Fibroblast of skin of right biceps (primary cell): ENCODE measurements at regions not wholly inside any gene's neighbourhood (a gene's known extent, or its start where the extent isn't known, plus 50 kb on each side); places are given as distances from the start of the nearest gene placed in this dataset.

Experiments
- DNase-seq: peaks from one replicate; pipeline ENCODE4 v3.0.0-alpha.2; 2013

- DNase-seq, result no peak
Observed at GRCh38 chr18:27750923-27751322, 426.0 kb downstream of the CDH2 start.

DNA sequence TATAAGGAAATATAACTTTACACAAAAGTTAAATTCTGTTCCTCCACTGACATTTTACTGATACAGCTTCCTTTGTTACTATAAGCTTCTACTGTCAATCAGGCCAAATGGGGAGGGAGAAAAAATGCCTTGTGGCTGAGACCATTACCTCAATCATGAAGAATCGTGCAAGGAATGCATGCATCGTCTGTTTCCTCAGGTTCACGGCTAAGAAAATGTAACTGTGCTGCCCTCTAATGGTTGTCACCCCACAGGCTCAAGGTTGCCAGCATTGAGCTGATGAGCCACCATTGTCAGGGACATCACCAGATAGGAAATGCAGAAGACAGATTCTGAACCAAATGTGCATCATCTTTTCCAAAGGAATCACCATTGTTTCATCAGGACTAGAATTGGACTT, 426.9 kb downstream of the CDH2 start:
- DNase-seq, result peak; percentile 83

GRCh38 chr18:27749194-27749593, 427.7 kb downstream of the CDH2 start:
- no peak for DNase-seq

DNA sequence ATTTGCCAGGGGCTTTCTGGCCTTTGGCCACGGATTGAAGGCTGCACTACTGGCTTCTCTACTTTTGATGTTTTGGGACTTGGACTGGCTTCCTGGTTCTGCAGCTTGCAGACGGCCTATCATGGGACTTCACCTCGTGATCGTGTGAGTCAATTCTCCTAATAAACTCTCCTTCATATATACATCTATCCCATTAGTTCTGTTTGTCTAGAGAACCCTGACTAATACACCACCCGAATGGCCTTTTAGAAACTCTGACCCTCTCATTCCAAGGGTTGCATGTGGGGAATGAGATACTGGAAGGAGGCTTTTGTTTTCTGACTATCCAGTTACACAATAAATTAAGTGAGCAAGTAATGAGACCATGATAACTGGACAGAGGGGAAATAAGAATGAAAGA, 430.7 kb downstream of the CDH2 start:
- no peak for DNase-seq

DNA sequence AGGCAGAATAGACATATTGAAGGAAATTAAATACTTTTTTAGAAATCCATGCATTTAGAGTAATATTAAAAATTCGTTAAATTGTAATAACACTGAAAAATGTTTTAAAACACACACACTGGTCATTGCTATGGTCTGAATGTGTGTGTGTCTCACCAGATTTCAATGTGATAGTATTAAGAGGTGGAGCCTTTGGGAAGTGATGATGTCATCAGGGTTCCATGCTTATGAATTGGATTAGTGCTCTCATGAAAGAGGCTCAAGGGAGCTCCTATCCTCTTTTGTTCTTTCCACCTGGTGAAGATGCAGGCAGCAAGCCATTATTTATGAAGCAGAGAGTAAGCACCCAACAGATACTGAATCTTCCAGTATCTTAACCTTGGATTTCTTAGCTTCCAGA, 441.8 kb downstream of the CDH2 start:
- no peak for DNase-seq

GRCh38 chr18:27731211-27731610, 445.7 kb downstream of the CDH2 start:
- DNase-seq, result no peak

- DNase-seq, result no peak
Observed at GRCh38 chr18:27728659-27729058, 448.3 kb downstream of the CDH2 start.

GRCh38 chr18:27724362-27724761, 452.6 kb downstream of the CDH2 start:
- DNase-seq, result no peak

- peak; percentile 61 for DNase-seq
Observed at GRCh38 chr18:27723168-27723567, 453.8 kb downstream of the CDH2 start.

DNA sequence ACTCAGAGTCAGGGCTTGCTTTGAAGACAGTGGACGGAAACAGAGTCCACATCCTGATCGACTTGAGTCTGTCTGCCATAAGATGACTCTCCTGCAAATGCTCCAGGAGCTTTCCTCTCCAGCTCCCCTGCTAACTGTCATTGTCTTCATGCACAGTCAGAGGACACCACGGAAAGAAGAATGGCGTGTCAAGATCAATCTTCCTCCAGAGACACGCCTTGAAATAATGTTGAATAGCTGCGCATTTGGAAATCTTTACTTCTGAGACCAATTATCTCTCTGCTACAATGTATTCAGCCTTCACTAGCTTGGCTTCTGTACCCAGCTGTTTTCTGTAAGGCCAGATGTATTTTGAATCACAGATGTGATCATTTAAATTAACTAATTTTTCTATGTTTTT, 457.2 kb downstream of the CDH2 start:
- DNase-seq, result no peak

DNA sequence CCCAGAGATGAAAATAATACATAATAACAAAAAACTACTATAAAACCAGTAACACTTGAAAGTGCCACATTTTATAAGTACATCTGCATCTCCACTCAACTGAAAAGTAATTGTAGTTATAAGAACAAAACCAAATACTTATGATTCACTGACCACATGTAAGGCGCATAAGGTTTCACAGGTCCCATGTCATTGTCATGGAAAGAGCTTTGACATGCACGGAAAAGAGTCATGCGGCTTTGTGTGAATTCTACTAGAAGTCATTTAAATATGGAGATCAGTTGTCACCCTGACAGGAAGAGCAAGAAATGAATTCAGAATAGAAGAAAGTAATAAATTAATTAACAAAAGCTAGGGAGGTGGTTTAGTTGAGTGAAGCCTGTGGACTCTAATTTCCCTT, 459.1 kb downstream of the CDH2 start:
- no peak for DNase-seq

- no peak for DNase-seq
Observed at GRCh38 chr18:27717250-27717649, 459.7 kb downstream of the CDH2 start.

GRCh38 chr18:27715751-27716150, 461.2 kb downstream of the CDH2 start:
- peak; percentile 74 for DNase-seq

DNA sequence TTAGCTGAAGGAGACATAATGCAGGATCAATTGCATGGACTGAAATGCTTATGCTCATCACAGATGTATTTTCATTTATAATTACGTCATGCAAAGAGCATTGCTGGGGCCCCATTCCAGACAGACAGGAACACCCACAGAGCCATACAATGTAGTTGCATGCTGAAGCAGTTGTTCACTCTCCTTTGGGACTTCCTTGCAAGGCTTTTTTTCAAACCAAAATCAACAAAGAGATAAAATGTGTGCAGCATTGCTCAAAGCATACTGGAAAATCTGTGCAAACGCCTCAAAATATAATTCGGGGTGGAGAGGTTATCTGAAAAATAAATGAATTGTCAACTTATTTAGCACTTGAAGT, 463.2 kb downstream of the CDH2 start:
- peak; percentile 97 for DNase-seq

DNA sequence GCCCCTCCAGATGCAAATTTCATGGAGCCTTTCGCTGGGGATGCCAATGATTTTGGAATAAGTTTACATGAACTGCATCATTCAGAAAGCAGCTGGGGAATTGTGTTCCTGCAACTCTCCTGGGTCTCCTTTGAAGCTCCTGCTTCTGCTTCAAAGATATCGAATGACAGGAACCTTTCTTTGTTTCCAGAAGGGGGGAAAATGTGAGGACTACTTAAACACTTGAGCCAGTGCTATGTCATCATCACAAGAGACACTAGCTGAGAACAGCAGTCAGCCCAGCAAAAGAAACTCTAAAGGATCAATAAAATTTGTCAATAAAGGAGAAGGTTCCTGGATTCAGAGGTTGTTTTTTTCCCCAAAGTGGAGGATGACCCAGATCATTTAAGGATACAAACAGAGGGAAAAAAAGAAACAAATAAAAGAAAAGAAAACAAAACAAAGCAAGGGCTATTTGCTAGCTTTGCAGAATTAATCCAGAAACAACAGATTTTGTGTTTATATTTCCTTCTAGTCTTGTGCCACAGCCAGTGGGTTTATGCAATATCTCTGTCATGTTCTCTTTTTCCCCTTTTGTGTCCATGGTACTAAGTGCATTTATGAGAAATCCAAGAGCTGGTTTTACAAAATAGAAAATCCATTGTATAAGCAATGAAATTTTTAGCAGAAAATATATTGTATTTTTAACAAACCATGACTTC, 463.7 kb downstream of the CDH2 start:
- DNase-seq, result peak; percentile 45

GRCh38 chr18:27712066-27712465, 464.9 kb downstream of the CDH2 start:
- no peak for DNase-seq

DNA sequence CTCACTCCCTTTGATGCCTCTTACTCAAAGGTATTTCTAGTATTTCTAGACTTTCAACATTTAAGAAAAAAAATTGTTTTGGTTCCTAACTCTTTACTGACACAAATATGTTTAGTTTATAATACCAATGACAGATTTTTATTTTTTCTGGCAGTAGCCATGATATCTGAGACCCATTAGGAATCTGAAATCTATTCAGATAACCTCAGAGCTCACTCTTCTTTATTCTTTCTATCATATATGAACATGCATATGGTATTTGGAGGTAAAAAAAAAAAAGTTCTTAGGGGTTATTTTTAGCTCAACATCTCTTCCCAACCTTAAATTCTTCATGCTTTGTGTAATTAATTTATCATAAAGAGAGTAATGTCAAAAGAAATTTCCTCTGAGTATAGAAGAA, 465.5 kb downstream of the CDH2 start:
- peak; percentile 53 for DNase-seq

DNA sequence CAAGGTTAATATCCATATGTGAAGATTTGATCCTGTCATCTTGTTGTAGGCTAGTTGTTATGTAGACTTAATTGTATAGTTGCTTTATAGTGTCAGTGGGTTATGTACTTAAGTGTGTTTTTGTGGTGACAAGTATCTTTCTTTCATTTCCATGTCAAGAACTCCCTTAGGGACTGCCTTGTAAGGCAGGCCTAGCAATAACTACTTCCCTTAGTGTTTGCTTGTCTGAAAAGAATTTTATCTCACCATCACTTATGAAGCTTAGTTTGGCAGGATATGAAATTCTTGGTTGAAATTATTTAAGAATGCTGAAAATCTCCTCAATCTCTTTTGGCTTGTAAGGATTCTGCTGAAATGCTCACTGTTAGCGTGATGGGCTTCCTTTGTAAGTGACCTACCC, 467.6 kb downstream of the CDH2 start:
- DNase-seq, result no peak

- DNase-seq, result peak; percentile 37
Observed at GRCh38 chr18:27707201-27707600, 469.7 kb downstream of the CDH2 start.

GRCh38 chr18:27704736-27705361, 472.1 kb downstream of the CDH2 start:
- DNase-seq, result no peak

- no peak for DNase-seq
Observed at GRCh38 chr18:27699137-27699536, 477.8 kb downstream of the CDH2 start.

- no peak for DNase-seq
Observed at GRCh38 chr18:27696148-27696547, 480.8 kb downstream of the CDH2 start.

- peak; percentile 42 for DNase-seq
Observed at GRCh38 chr18:27695503-27695902, 481.4 kb downstream of the CDH2 start.

GRCh38 chr18:27695052-27695451, 481.9 kb downstream of the CDH2 start:
- DNase-seq, result no peak

GRCh38 chr18:27688581-27688980, 488.3 kb downstream of the CDH2 start:
- no peak for DNase-seq
